ENCODE measurements at regions not wholly inside any gene's neighbourhood (a gene's known extent, or its start where the extent isn't known, plus 50 kb on each side); places are given as distances from the start of the nearest gene placed in this dataset.
A peak's percentile ranks its signal among the peaks of the same experiment; 100 is the strongest.

DNA sequence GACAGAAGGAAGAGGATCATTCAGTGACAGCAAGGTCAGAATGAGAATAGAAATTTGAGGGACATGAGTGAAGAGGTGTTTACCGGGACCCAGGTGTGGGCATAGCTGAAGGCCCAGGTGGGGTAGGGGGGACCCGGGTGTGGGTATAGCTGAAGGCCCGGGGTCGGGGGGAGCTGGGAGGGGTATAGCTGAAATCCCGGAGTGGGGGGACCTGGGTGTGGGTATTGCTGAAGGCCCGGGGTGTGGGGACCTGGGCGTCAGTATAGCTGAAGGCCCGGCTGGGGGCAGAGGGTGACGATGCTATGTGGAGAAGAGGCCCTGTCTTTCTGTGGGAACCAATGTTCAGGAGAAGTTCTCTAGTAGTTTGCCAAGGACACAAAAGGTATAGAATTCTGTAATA is 183.0 kb upstream of the PITRM1 start:
- no peak for DNase-seq (ENCODE audit: extremely low read depth in 1 of 11, low read depth in 9 of 11, low spot score in 4 of 11)

GRCh38 chr10:3354174-3354900 is 181.8 kb upstream of the PITRM1 start:
- DNase-seq (ENCODE audit: extremely low read depth in 1 of 11, low read depth in 9 of 11, low spot score in 4 of 11): no peak

- no peak for DNase-seq (ENCODE audit: extremely low read depth in 1 of 11, low read depth in 9 of 11, low spot score in 4 of 11)
Measured at GRCh38 chr10:3353235-3353634, 180.7 kb upstream of the PITRM1 start.

- DNase-seq (ENCODE audit: extremely low read depth in 1 of 11, low read depth in 9 of 11, low spot score in 4 of 11): peak in 3 of 11 donors; percentile 7 to 15 (median 14)
Measured at GRCh38 chr10:3350617-3351258, 178.2 kb upstream of the PITRM1 start.

GRCh38 chr10:3350205-3350604 is 177.6 kb upstream of the PITRM1 start:
- no peak for DNase-seq (ENCODE audit: extremely low read depth in 1 of 11, low read depth in 9 of 11, low spot score in 4 of 11)

- DNase-seq (ENCODE audit: extremely low read depth in 1 of 11, low read depth in 9 of 11, low spot score in 4 of 11): no peak
Measured at GRCh38 chr10:3348564-3348963, 176.0 kb upstream of the PITRM1 start.

DNA sequence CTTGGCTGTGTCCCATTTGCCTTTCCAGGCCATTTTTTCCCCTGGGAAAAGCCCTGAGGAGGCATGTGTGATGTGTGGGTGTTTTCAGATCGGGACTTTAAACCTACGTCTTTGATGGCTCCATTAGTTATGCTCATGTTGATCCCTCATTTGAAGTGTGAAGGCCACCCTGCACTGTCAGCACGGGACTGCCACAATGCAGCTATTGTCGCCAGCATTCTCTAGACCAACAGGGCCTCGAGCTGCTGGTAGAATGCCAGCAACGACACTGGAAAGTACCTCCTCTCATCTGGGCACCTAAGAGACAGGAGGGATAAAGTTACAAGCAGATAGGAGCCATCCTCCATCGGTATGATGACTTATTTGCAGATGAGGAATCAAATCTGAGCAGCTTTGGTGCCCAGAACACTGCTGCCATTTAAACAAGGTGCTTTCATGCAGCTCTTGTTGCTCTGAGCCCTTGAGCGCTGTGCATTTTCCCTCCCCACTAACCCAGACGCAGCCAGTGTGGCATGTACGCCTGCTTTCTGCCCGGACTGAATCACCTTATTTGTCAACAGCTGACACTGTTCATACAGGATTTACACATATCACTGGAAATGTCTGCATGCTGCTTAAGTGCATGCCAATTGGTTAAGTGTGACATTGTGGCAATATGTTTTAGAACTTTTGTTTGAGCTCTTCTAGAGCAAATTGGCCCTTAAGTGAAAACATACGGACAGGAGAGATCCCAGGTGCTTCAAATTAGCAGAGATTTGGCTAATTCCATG is 175.0 kb upstream of the PITRM1 start:
- DNase-seq (ENCODE audit: extremely low read depth in 1 of 11, low read depth in 9 of 11, low spot score in 4 of 11): no peak

DNA sequence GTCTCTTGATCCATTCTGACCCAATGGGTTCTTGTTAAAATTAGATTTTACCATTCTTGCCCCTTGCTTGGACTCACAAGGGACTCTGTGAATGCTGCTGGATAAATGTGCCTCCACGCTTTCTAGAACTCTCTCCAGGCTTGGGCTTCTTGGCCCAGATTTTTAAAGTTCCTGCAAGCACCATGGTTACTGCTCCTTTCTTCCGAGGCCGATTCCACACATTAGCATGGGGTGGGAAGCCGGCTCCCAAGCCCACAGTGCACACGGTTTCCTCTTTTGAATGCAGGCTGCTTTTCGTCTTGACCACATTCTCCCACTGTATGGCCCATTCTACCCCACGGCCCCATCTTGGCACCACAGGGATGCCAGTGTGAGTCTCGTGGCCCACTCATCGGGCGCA is 174.3 kb upstream of the PITRM1 start:
- DNase-seq (ENCODE audit: extremely low read depth in 1 of 11, low read depth in 9 of 11, low spot score in 4 of 11): no peak

GRCh38 chr10:3342771-3343170 is 170.2 kb upstream of the PITRM1 start:
- DNase-seq (ENCODE audit: extremely low read depth in 1 of 11, low read depth in 9 of 11, low spot score in 4 of 11): no peak

DNA sequence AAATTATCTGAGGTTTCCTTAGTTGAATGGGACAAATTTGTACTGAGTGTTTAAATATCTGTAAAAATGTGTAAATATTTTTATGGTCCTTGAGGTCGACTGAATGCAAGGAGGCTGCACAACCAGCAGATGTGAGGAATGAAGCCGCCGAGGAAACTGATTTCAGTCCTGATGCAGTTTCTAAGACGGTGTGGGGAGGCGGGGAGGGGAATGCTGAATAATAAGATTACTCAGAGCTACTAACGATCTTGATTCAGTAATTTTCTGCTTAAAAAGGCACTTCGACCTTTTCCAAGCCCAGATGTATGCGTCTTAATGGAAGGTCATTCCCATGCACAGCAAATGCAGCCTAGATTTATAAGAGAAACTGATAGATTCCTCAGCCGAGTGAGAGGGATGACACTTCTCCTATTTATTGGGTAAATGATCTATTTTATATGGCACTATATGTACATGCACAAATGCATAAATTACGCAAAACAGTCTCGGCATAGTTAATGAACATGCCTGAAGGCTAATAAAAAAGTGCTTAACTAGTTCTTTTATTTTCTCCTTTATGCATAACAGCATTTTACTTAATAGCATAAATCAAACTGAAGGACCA is 167.6 kb upstream of the PITRM1 start:
- DNase-seq (ENCODE audit: extremely low read depth in 1 of 11, low read depth in 9 of 11, low spot score in 4 of 11): no peak

GRCh38 chr10:3339531-3339950 is 167.0 kb upstream of the PITRM1 start:
- DNase-seq (ENCODE audit: extremely low read depth in 1 of 11, low read depth in 9 of 11, low spot score in 4 of 11): no peak

DNA sequence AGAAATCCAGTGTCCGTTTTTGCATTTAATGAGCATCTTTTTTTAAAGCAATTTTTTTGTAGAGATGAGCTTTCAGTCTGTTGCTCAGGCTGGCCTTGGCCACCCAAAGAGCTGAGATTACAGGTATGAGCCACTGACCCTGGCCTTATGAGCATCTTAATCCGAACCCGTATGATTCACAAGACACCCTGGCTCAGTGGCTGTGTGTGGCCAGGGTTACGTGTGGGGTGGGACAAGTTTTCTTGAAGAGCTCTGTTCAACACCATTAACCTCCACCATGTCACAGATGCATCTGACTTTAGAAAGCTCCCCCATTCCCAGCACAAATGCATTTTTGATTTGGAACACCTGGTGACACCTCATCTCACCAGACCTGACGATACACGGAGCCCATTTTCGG is 166.5 kb upstream of the PITRM1 start:
- no peak for DNase-seq (ENCODE audit: extremely low read depth in 1 of 11, low read depth in 9 of 11, low spot score in 4 of 11)

DNA sequence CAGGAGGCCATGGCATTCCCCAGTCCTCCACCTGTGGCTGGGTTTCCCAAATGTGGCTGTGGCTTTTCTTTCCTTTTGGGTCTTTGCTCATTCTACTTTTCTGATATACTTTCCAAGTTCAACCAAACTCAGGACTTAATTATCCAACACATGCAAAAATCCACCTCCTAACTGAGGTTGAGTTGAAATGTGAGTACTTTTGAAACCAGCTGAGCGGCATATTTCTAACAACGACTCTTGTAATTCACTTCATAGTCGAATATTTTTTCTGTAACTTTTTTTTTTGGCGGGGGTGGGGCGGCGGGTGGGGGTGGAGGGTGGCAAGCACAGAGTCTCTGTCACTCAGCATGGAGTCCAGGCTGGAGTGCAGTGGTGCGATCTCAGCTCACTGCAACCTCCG is 165.2 kb upstream of the PITRM1 start:
- no peak for DNase-seq (ENCODE audit: extremely low read depth in 1 of 11, low read depth in 9 of 11, low spot score in 4 of 11)

GRCh38 chr10:3336673-3337293 is 164.2 kb upstream of the PITRM1 start:
- no peak for DNase-seq (ENCODE audit: extremely low read depth in 1 of 11, low read depth in 9 of 11, low spot score in 4 of 11)

DNA sequence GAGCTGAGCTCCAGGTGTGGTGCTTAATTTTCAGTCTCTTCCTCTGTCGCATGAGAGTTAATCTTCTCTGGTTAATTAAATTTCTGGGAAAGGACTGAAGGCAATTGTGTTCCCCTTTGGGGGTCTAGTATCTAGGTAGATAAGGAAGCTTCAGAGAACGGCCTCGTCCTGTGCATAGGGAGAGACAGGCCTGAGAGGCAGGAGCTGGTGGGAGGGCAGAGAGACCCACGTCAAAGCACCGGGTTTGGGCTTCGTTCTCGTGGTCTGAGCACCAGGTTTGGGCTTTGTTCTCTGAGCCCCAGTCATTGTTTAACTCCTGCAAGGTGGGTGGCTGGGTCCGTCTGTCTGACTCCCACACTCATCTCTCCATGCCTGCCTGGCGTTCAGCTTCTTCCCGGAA is 160.8 kb upstream of the PITRM1 start:
- DNase-seq (ENCODE audit: extremely low read depth in 1 of 11, low read depth in 9 of 11, low spot score in 4 of 11): no peak

- DNase-seq (ENCODE audit: extremely low read depth in 1 of 11, low read depth in 9 of 11, low spot score in 4 of 11): no peak
Measured at GRCh38 chr10:3331690-3332230, 159.2 kb upstream of the PITRM1 start.

DNA sequence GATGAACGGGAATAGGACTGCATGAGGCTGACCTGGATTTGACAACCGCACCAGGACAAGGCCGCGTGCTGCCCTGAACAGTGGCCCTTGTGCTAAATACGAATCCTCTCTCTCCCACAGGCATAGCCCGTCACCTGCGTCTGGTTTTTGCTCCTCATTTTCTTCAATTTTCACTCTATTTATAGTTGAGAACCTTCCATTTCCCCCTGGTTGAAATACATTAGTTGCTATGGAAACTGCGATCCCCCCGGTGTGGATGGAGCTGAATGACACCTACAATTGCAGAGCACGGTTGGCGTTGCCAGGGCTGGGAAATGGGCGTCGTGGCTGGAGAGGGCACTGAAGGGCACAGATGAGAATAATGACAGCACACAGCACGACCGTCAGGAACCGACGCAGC is 158.6 kb upstream of the PITRM1 start:
- DNase-seq (ENCODE audit: extremely low read depth in 1 of 11, low read depth in 9 of 11, low spot score in 4 of 11): no peak

DNA sequence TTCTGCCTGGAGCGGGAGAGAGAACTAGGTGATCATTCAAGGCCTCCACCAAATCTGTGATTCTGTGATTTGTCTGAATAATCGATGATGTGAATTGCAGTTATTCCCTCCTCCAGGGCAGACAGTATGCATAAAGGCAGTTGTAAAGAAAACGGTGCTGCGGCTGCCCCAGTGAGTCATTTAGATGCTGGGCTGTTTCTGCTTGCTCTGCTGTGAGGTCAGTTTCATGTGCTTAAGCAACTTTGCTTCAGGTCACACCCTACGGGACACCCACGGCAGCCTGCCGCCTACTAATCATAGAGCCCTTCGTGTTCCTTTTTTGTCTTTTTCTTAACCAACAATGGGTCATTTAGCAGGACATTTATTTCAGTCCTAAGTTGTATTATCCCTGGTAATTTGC is 158.1 kb upstream of the PITRM1 start:
- DNase-seq (ENCODE audit: extremely low read depth in 1 of 11, low read depth in 9 of 11, low spot score in 4 of 11): no peak

Data from renal cortex interstitium (tissue), 11 donors.